HepG2 (cell line): ENCODE measurements at regions not wholly inside any gene's neighbourhood (a gene's known extent, or its start where the extent isn't known, plus 50 kb on each side); places are given as distances from the start of the nearest gene placed in this dataset.

Experiments
- ATAC-seq: fragments of 200-7000 bp; cut with Tn5 transposase; 3 replicates; pipeline ENCODE4 v1.9.1; 2020; ENCODE audit warnings: mild to moderate bottlenecking, moderate library complexity
- BruUV-seq: library from RNA; stranded (reverse); fragments of 400-500 nt; replicated peaks from 2 replicates; lab custom pipeline; 2021; lab: Mats Ljungman, UMichigan
- CTCF ChIA-PET: fragments of 300-600 bp; formaldehyde crosslinking; extraction: SDS; loops from one replicate; lab custom pipeline; 2021; ENCODE audit warnings: low total read pairs, inconsistent platforms, low intra/inter-chr PET ratio; lab: Yijun Ruan, JAX
- POLR2A ChIA-PET: fragments of 350-600 bp; sonication (Branson Sonifier 250); formaldehyde crosslinking; loops from one replicate; lab custom pipeline; 2020; ENCODE audit warnings: antibody characterized with exemption, inconsistent platforms; lab: Yijun Ruan, JAX
- DNase-seq: peaks from one replicate; pipeline ENCODE4 v3.0.0-alpha.2; 2015; ENCODE audit warnings: low spot score
- FAIRE-seq: peaks from 3 replicates; lab custom pipeline; 2011; peaks lifted over from hg19 to GRCh38; lab: Jason Lieb, UNC
- H2AFZ ChIP-seq: one replicate; pipeline ENCODE4 v1.6.1; 2011; ENCODE audit warnings: low read length, inconsistent platforms
- H3K27ac ChIP-seq: fragments of 300-600 bp; 3 replicates; pipeline ENCODE4 v1.8.0; 2011; ENCODE audit warnings: mixed run types, mild to moderate bottlenecking, mixed read lengths, low read length, inconsistent platforms; ENCODE audit not compliant: insufficient read depth; ENCODE audit errors: extremely low read length
- H3K27me3 ChIP-seq, 2 experiments: fragments of 200-600 bp in 1 of 2; 2 replicates in 1 of 2; 3 replicates in 1 of 2; pipeline versions ENCODE4 v1.6.0 to v1.8.0; 2011; ENCODE audit warnings: low read length in 2 of 2, mild to moderate bottlenecking in 2 of 2, moderate library complexity in 2 of 2, inconsistent platforms in 1 of 2; ENCODE audit not compliant: insufficient read depth in 2 of 2, control insufficient read depth in 1 of 2
- H3K36me3 ChIP-seq, 2 experiments: fragments of 200-600 bp in 1 of 2; replicated peaks in 1 of 2; 2 replicates in 1 of 2; 3 replicates in 1 of 2; pipeline versions ENCODE4 v1.5.1 to v1.8.0; 2011; ENCODE audit warnings: low read length in 2 of 2, inconsistent platforms in 1 of 2; ENCODE audit not compliant: insufficient read depth in 2 of 2, control insufficient read depth in 1 of 2
- H3K4me1 ChIP-seq: 2 replicates; pipeline ENCODE4 v1.5.1; 2012; ENCODE audit warnings: low read length, inconsistent platforms; ENCODE audit not compliant: insufficient read depth
- H3K4me2 ChIP-seq: 2 replicates; pipeline ENCODE4 v1.6.0; 2011; ENCODE audit warnings: low read depth, low read length, inconsistent platforms
- H3K4me3 ChIP-seq, 3 experiments: fragments of 200-600 bp in 1 of 3; sonication (generic), shearing (Covaris generic) in 1 of 3; replicated peaks in 1 of 3; 2 replicates each; pipeline ENCODE4 v1.5.1; 2011 to 2016; ENCODE audit warnings: low read length in 3 of 3, inconsistent platforms in 2 of 3, low read depth in 2 of 3, mild to moderate bottlenecking in 2 of 3, control low read depth in 1 of 3, mixed read lengths in 1 of 3; ENCODE audit not compliant: insufficient read depth in 1 of 3
- H3K79me2 ChIP-seq: one replicate; pipeline ENCODE4 v1.6.1; 2011; ENCODE audit warnings: low read length, inconsistent platforms; ENCODE audit not compliant: insufficient read depth
- H3K9ac ChIP-seq: 2 replicates; pipeline ENCODE4 v1.6.0; 2011; ENCODE audit warnings: mild to moderate bottlenecking, low read depth, low read length, inconsistent platforms; ENCODE audit not compliant: insufficient read depth
- H3K9me3 ChIP-seq: 2 replicates; pipeline ENCODE4 v1.5.1; 2012; ENCODE audit warnings: mild to moderate bottlenecking, low read length
- H4K20me1 ChIP-seq: 2 replicates; pipeline ENCODE4 v1.6.0; 2011; ENCODE audit warnings: inconsistent platforms, mild to moderate bottlenecking, low read length, moderate library complexity; ENCODE audit not compliant: insufficient read depth
- SRSF9 ChIP-seq: fragments of 200-400 bp; formaldehyde crosslinking; IDR thresholded peaks from 2 replicates; pipeline ENCODE4 v1.6.1; 2018; ENCODE audit warnings: borderline replicate concordance, mild to moderate bottlenecking, low read depth, low read length; ENCODE audit not compliant: insufficient read depth, poor library complexity, severe bottlenecking
- TAF15 ChIP-seq: fragments of 200-400 bp; formaldehyde crosslinking; IDR thresholded peaks from one replicate; pipeline ENCODE4 v1.6.1; 2018; ENCODE audit warnings: mild to moderate bottlenecking, low read depth, low read length; ENCODE audit not compliant: poor library complexity, severe bottlenecking
- WGBS: methylation state at CpG from one replicate; pipeline ENCODE4 v1.1.6; 2017; ENCODE audit warnings: low lambda C conversion rate; 5-methylcytosine and 5-hydroxymethylcytosine counted together
- in situ Hi-C: cut with HindIII; loops from 2 replicates; pipeline ENCODE4 v1.10.0; 2017; ENCODE audit warnings: low pct_unique_long_range_greater_than_20kb; ENCODE audit not compliant: extremely low pct_ligation_motif_present
- intact Hi-C: fragments of 100-400 bp; cut with micrococcal nuclease; formaldehyde crosslinking; loops from one replicate; pipeline ENCODE4 v1.10.0; 2022; ENCODE audit not compliant: unreplicated experiment
- TF ChIP-seq, protein P1 (sequence below): sonication (generic); formaldehyde crosslinking; IDR thresholded peaks from 2 replicates; pipeline ENCODE4 v1.4.0; 2020; ENCODE audit warnings: missing genetic modification reagents, mild to moderate bottlenecking, borderline replicate concordance
- TF ChIP-seq, protein P2 (sequence below): IDR thresholded peaks from 2 replicates; pipeline ENCODE4 v1.6.1; 2016; ENCODE audit warnings: mild to moderate bottlenecking
- TF ChIP-seq, protein P3 (sequence below): sonication (generic); formaldehyde crosslinking; IDR thresholded peaks from 2 replicates; pipeline ENCODE4 v1.5.0; 2020; ENCODE audit warnings: missing genetic modification reagents
- TF ChIP-seq, protein P4 (sequence below): sonication (generic); formaldehyde crosslinking; IDR thresholded peaks from 2 replicates; pipeline ENCODE4 v1.4.0; 2020; ENCODE audit warnings: missing genetic modification reagents; ENCODE audit errors: not compliant biosample characterization

DNA sequence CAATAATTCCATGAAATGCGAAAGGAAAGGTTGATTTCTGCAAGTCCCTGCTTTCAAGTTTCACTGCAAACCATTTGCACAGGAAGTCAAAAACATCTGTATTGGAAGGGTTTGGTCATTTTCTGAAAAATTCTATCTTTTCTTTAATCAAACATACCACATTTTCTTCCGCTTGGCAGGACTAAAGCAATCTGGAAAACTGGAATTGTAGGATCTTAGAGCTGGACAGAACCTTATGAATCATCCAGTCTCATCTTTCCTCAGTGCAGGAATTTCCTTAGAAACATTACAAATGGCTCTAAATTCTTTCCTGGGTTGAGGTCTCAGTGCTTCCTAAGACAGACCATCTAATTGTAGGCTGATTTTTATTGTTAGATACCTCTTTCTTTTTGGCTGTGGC is 111.5 kb upstream of the ELAC2 start:
- intact Hi-C loops, result no loop called here
- CTCF ChIA-PET, result no interaction called here
- no peaks in the 10 kb centered on the region for H3K4me1 ChIP-seq
- BruUV-seq, result no TSS peak
- H3K4me3 ChIP-seq, result no peak overlapping the region
- TF ChIP-seq, protein P1, sequence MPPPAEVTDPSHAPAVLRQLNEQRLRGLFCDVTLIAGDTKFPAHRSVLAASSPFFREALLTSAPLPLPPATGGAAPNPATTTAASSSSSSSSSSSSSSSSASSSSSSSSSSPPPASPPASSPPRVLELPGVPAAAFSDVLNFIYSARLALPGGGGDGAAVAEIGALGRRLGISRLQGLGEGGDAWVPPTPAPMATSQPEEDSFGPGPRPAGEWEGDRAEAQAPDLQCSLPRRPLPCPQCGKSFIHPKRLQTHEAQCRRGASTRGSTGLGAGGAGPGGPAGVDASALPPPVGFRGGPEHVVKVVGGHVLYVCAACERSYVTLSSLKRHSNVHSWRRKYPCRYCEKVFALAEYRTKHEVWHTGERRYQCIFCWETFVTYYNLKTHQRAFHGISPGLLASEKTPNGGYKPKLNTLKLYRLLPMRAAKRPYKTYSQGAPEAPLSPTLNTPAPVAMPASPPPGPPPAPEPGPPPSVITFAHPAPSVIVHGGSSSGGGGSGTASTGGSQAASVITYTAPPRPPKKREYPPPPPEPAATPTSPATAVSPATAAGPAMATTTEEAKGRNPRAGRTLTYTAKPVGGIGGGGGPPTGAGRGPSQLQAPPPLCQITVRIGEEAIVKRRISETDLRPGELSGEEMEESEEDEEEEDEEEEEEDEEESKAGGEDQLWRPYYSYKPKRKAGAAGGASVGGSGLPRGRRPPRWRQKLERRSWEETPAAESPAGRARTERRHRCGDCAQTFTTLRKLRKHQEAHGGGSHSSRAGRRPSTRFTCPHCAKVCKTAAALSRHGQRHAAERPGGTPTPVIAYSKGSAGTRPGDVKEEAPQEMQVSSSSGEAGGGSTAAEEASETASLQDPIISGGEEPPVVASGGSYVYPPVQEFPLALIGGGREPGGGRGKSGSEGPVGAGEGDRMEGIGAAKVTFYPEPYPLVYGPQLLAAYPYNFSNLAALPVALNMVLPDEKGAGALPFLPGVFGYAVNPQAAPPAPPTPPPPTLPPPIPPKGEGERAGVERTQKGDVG, result no peak
- TF ChIP-seq, protein P2, sequence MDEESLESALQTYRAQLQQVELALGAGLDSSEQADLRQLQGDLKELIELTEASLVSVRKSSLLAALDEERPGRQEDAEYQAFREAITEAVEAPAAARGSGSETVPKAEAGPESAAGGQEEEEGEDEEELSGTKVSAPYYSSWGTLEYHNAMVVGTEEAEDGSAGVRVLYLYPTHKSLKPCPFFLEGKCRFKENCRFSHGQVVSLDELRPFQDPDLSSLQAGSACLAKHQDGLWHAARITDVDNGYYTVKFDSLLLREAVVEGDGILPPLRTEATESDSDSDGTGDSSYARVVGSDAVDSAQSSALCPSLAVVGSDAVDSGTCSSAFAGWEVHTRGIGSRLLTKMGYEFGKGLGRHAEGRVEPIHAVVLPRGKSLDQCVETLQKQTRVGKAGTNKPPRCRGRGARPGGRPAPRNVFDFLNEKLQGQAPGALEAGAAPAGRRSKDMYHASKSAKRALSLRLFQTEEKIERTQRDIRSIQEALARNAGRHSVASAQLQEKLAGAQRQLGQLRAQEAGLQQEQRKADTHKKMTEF (CRISPR knock-in tag), result no peak
- TF ChIP-seq TAF15, result no peak
- TF ChIP-seq, protein P3, sequence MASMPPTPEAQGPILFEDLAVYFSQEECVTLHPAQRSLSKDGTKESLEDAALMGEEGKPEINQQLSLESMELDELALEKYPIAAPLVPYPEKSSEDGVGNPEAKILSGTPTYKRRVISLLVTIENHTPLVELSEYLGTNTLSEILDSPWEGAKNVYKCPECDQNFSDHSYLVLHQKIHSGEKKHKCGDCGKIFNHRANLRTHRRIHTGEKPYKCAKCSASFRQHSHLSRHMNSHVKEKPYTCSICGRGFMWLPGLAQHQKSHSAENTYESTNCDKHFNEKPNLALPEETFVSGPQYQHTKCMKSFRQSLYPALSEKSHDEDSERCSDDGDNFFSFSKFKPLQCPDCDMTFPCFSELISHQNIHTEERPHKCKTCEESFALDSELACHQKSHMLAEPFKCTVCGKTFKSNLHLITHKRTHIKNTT, result no peak
- TF ChIP-seq, protein P4, sequence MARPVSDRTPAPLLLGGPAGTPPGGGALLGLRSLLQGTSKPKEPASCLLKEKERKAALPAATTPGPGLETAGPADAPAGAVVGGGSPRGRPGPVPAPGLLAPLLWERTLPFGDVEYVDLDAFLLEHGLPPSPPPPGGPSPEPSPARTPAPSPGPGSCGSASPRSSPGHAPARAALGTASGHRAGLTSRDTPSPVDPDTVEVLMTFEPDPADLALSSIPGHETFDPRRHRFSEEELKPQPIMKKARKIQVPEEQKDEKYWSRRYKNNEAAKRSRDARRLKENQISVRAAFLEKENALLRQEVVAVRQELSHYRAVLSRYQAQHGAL (CRISPR knock-in tag), result no peak
- no peak for TF ChIP-seq SRSF9
- TF ChIP-seq, all 625 proteins: peak for 0
- Histone ChIP-seq H3K27ac (no peak overlapping the region), H3K27me3 (peaks cover 0 to 6% of the 10 kb centered on the region in 2 experiments; a peak in 2 of 5 replicates), H3K36me3 (no peaks in the 10 kb centered on the region), H3K79me2 (no peaks in the 10 kb centered on the region), H3K9me3 (no peaks in the 10 kb centered on the region), H4K20me1 (no peaks in the 10 kb centered on the region), H3K9ac (no peak overlapping the region), H3K4me2 (no peak overlapping the region), H2AFZ (no peak overlapping the region)
- FAIRE-seq, result no peak
- ATAC-seq, result no peak
- 20% methylated on average over 2 of the region's 2 CpGs for WGBS
- POLR2A ChIA-PET, result no interaction called here
- in situ Hi-C loops, result no loop called here
- no peak for DNase-seq
